Thyroid gland (tissue), 4 donors: ENCODE measurements at regions not wholly inside any gene's neighbourhood (a gene's known extent, or its start where the extent isn't known, plus 50 kb on each side); places are given as distances from the start of the nearest gene placed in this dataset.

Source experiments
- POLR2A ChIP-seq, 2 donors: fragments of 450-650 bp; IDR thresholded peaks; one replicate each; pipeline ENCODE4 v1.6.1; 2017; ENCODE audit warnings: antibody characterized with exemption in 2 of 2, mild to moderate bottlenecking in 2 of 2, moderate library complexity in 1 of 2
- TF ChIP-seq, protein P1 (sequence below), 6 experiments: fragments of 200-600 bp in 3 of 6; fragments of 450-650 bp in 3 of 6; sonication (generic) in 3 of 6; IDR thresholded peaks; one replicate each; pipeline ENCODE4 v1.5.1; 2016 to 2019; ENCODE audit warnings: antibody characterized with exemption in 6 of 6, mild to moderate bottlenecking in 2 of 6, inconsistent platforms in 1 of 6, moderate library complexity in 1 of 6

DNA sequence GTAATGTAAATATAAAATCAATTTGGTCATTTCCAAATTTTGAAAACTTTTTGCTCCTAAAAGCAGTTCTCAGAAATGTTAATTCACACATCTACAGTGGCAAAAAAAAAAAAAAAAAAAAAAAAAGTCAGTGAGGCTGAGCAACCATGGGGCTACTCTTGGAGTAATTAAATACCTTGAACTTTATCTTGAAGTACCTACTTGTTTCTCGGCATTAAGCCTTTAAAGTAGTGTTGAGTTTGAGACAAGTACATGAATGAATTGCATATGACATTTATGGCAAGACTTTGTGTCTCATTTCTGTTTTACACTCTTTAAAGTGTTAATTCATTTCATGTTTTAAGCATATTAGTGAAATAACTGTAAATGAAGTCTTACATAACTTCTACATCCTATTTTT lies 613.3 kb downstream of the XIRP2 start:
- TF ChIP-seq, protein P1, sequence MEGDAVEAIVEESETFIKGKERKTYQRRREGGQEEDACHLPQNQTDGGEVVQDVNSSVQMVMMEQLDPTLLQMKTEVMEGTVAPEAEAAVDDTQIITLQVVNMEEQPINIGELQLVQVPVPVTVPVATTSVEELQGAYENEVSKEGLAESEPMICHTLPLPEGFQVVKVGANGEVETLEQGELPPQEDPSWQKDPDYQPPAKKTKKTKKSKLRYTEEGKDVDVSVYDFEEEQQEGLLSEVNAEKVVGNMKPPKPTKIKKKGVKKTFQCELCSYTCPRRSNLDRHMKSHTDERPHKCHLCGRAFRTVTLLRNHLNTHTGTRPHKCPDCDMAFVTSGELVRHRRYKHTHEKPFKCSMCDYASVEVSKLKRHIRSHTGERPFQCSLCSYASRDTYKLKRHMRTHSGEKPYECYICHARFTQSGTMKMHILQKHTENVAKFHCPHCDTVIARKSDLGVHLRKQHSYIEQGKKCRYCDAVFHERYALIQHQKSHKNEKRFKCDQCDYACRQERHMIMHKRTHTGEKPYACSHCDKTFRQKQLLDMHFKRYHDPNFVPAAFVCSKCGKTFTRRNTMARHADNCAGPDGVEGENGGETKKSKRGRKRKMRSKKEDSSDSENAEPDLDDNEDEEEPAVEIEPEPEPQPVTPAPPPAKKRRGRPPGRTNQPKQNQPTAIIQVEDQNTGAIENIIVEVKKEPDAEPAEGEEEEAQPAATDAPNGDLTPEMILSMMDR (IDR thresholded peaks at IDR 0.05) = no peak
- no peak for TF ChIP-seq POLR2A (IDR thresholded peaks at IDR 0.05)
